Activated CD8-positive, alpha-beta memory T cell treated with anti-CD3 and anti-CD28 coated beads, Interleukin-2, amount 10 ng/mL, durations not matched to agents 7 days and 5 days (primary cell): ENCODE measurements at regions not wholly inside any gene's neighbourhood (a gene's known extent, or its start where the extent isn't known, plus 50 kb on each side); places are given as distances from the start of the nearest gene placed in this dataset.

Experiments
- ATAC-seq: fragments of 150-1000 bp; cut with Tn5 transposase; one replicate; pipeline ENCODE4 v1.10.0; 2021; ENCODE audit warnings: moderate library complexity
- CTCF ChIA-PET: fragments of 350-600 bp; sonication (Branson Sonifier 250); formaldehyde crosslinking; loops from one replicate; lab custom pipeline; 2021; ENCODE audit warnings: antibody characterized with exemption; lab: Charles Lee
- DNase-seq: peaks from one replicate; pipeline ENCODE4 v3.0.0-alpha.2; 2020
- H3K27ac Mint-ChIP-seq: one replicate; pipeline ENCODE4 v1.8.0; 2021; ENCODE audit warnings: mild to moderate bottlenecking, mixed read lengths
- H3K27me3 Mint-ChIP-seq: one replicate; pipeline ENCODE4 v1.8.0; 2021; ENCODE audit warnings: mixed read lengths
- H3K36me3 Mint-ChIP-seq: one replicate; pipeline ENCODE4 v1.8.0; 2021; ENCODE audit warnings: mild to moderate bottlenecking, mixed read lengths
- H3K4me1 Mint-ChIP-seq: one replicate; pipeline ENCODE4 v1.8.0; 2021; ENCODE audit warnings: mixed read lengths
- H3K4me3 Mint-ChIP-seq: one replicate; pipeline ENCODE4 v1.8.0; 2021; ENCODE audit warnings: mild to moderate bottlenecking, moderate library complexity, mixed read lengths
- H3K9me3 Mint-ChIP-seq: one replicate; pipeline ENCODE4 v1.8.0; 2022; ENCODE audit warnings: low read depth, mixed read lengths

DNA sequence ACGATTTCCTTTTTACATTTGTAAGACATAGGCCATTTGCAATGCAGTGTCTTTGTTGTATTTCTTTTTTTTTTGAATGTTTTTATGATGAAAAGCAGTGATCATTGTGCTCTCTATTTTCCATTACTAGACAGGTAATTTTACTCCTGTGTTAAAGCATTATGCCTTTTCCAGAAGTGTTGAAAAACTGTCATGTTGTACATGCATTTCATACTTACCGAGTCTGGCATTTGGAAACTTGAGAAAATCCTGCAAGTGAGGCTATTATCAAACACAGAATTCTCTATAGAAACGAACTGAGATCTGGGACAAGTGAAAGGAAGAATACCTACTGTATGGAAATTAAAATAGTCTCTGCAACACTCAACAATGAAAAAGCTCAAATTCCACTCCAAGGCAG lies 78.6 kb upstream of the CNR1 start:
- no peak overlapping the region for H3K4me3 Mint-ChIP-seq
- no peaks in the 10 kb centered on the region for H3K36me3 Mint-ChIP-seq
- ATAC-seq (no peak), DNase-seq (no peak)
- no peaks in the 10 kb centered on the region for H3K27me3 Mint-ChIP-seq
- no peaks in the 10 kb centered on the region for H3K4me1 Mint-ChIP-seq
- H3K9me3 Mint-ChIP-seq: no peaks in the 10 kb centered on the region
- H3K27ac Mint-ChIP-seq: no peak overlapping the region
- CTCF ChIA-PET: no interaction called here

DNA sequence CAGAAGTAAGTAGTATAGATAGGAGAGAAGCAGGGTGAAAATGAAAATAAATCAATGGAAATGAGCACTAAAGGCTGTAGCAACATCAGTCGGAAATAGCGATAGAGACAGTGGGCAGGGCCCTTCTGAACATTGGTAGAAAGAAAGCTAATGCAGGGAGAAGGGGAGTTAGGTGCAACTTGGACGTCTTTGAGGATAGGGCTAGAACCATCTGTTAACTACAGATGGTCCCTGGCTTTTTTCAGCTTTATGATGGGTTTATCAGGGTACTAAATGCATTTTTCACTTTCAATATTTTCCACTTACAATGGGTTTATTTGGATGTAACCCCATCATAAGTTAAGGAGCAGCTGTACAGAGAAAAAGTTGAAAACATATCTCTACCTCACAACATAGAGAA lies 72.8 kb upstream of the CNR1 start:
- Mint-ChIP-seq H3K27me3 (no peaks in the 10 kb centered on the region), H3K4me3 (no peak overlapping the region), H3K4me1 (no peaks in the 10 kb centered on the region), H3K36me3 (no peaks in the 10 kb centered on the region), H3K9me3 (no peaks in the 10 kb centered on the region), H3K27ac (no peak overlapping the region)
- CTCF ChIA-PET: no interaction called here
- ATAC-seq (no peak), DNase-seq (no peak)

DNA sequence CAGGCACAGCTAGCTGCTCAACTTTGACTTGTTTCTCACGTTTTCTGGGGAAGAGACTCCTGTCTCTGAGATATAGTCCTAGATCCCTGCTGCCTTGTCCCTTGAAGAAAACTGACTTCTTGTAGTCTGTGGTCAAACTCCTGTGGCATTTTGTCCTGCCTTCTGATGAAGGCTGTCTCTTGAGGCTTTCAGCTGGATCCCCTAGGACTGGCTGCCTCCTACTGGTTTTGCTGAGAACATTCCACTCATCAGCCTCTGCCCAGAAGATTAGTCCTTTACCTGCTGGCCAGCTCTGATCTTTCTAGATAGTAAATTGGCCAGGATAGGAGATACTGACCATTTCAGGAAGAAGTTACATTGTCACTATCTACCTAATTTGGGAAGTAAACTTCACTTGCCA lies 71.9 kb upstream of the CNR1 start:
- ATAC-seq (no peak), DNase-seq (no peak)
- H3K27ac Mint-ChIP-seq: no peak overlapping the region
- no peaks in the 10 kb centered on the region for H3K4me1 Mint-ChIP-seq
- CTCF ChIA-PET: interaction anchor here (0.8 kb wide), 1 partner anchor 11 kb away, joined by 3 read pairs; no protein-coding TSS in a partner anchor
- H3K9me3 Mint-ChIP-seq: no peaks in the 10 kb centered on the region
- H3K36me3 Mint-ChIP-seq: no peaks in the 10 kb centered on the region
- H3K4me3 Mint-ChIP-seq: no peak overlapping the region
- H3K27me3 Mint-ChIP-seq: no peaks in the 10 kb centered on the region

DNA sequence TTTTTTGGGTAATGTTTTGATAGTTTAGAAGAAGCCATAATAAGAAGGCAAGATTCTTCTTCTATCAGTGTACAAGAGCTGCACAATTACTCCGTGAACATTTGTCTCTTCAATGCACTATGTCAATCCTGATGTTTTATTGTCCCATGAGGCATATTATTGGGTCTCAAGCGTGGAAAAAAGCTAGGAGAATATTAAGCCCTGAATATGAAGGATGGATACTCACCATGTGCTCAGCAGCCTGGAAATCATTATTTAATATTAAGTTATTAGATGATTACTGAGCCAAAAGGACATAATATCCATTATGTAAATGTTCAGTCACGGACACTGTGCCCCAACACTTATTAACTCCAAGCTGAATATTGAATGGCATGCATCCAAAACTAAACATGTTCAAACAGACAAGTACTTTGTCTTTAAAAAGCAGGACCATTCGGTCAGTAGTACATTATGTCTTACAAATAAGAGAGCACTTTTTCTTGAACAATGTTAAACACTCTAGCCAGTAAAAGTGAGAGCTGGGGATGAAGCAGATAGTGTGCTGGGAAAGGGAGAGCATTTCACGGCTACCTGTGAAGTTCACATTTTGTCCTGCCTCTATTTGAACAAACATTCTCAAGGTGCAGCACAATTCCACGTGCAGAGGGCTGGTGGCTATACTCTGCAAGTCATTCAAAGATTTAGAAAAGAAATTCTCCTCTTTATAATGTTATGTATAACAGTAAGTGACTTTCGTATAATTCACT lies 70.6 kb upstream of the CNR1 start:
- no peaks in the 10 kb centered on the region for H3K27me3 Mint-ChIP-seq
- no peaks in the 10 kb centered on the region for H3K36me3 Mint-ChIP-seq
- DNase-seq: no peak
- no peak for ATAC-seq
- no peaks in the 10 kb centered on the region for H3K9me3 Mint-ChIP-seq
- H3K27ac Mint-ChIP-seq: no peak overlapping the region
- CTCF ChIA-PET: interaction anchor here (0.5 kb wide), 1 partner anchor 1433 kb away, joined by 3 read pairs; no protein-coding TSS in a partner anchor
- H3K4me3 Mint-ChIP-seq: no peak overlapping the region
- H3K4me1 Mint-ChIP-seq: no peaks in the 10 kb centered on the region

DNA sequence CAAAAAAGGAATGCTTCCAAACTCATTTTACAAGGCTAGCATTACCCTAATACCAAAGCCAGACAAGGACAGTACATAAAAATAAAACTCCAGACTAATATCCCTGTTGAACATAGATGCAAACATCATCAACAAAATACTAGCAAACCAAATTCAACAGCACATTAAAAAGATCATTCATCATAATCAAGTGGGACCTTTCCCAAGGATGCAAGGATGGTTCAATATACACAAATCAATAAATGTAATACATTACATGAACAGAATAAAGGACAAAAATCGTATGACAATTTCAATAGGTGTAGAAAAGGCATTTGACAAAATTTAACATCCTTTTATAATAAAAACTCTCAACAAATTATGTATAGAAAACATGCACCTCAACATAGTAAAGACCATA lies 66.6 kb upstream of the CNR1 start:
- H3K27me3 Mint-ChIP-seq: no peaks in the 10 kb centered on the region
- CTCF ChIA-PET: no interaction called here
- H3K27ac Mint-ChIP-seq: no peak overlapping the region
- H3K36me3 Mint-ChIP-seq: no peaks in the 10 kb centered on the region
- peaks cover 10% of the 10 kb centered on the region for H3K9me3 Mint-ChIP-seq
- ATAC-seq (no peak), DNase-seq (no peak)
- no peaks in the 10 kb centered on the region for H3K4me1 Mint-ChIP-seq
- H3K4me3 Mint-ChIP-seq: no peak overlapping the region

DNA sequence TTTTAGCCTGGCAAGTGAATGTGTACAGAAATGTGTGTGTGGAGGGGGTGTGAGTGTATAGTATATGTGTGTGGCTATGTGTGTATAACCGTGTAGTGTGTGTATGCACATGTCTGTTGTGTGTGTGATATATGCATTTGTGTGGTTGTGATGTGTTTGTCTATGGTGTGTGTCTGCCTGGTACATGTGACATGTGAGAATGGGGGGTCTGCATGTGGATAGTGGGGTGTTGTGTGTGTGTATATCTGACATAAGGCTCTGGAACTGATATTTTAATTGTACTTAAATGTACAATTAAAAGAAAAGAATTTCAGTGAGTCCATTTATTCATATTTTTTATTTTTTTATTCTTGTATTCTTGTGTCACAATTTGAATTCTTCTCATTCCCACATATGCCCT lies 57.2 kb upstream of the CNR1 start:
- no peak overlapping the region for H3K27ac Mint-ChIP-seq
- CTCF ChIA-PET: no interaction called here
- no peak overlapping the region for H3K4me3 Mint-ChIP-seq

DNA sequence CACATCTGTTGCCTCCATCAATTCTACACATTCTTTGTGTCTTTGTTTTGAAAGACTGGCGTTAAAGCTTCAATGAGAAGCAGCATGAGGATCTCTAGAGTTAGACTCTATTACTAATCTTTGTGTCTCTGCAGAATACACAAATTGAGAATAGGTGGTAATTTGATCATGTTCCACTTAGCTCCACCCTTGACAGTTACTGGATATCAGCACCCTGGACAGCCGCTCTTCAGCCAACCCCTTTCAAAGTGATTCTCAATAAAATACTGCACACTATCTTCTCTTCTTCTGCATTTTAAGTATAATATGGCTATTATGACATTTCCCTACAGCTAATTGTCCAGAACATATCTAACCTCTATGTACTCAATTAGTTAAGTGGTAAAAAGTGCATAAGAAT lies 54.3 kb upstream of the CNR1 start:
- Mint-ChIP-seq H3K27ac (no peak overlapping the region), H3K4me3 (no peak overlapping the region), H3K4me1 (no peaks in the 10 kb centered on the region), H3K9me3 (no peaks in the 10 kb centered on the region), H3K27me3 (no peaks in the 10 kb centered on the region), H3K36me3 (no peaks in the 10 kb centered on the region)
- no peak for DNase-seq
- no peak for ATAC-seq
- CTCF ChIA-PET: no interaction called here

More for the DNA sequence above, 57.2 kb upstream of the CNR1 start:
- DNase-seq: no peak
- no peak for ATAC-seq
- Mint-ChIP-seq H3K4me1 (no peaks in the 10 kb centered on the region), H3K27me3 (no peaks in the 10 kb centered on the region), H3K9me3 (no peaks in the 10 kb centered on the region), H3K36me3 (no peaks in the 10 kb centered on the region)

DNA sequence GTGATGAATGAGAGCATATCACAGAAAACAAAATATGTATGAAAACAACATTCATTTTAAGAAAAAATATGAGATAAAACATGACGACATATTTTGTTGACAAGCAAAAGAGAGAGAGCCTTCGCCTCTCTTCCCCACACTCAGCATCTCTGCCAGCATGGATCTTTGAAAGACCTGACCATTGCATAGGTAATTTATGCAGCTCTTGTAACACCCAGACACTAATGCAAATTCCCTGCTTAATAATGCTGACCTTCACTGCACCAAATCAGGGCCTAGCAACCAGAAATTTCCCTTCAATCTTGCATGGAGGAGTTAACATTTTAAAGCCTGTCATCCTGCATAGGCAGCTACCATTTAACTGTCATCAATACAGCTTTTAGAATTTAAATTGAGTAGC lies 50.0 kb upstream of the CNR1 start:
- H3K4me3 Mint-ChIP-seq: no peak overlapping the region
- H3K4me1 Mint-ChIP-seq: no peaks in the 10 kb centered on the region
- H3K27ac Mint-ChIP-seq: no peak overlapping the region
- H3K9me3 Mint-ChIP-seq: no peaks in the 10 kb centered on the region
- ATAC-seq: no peak
- H3K36me3 Mint-ChIP-seq: no peaks in the 10 kb centered on the region
- no peaks in the 10 kb centered on the region for H3K27me3 Mint-ChIP-seq
- DNase-seq: no peak
- CTCF ChIA-PET: no interaction called here
